GM12873 (cell line): ENCODE measurements at regions not wholly inside any gene's neighbourhood (a gene's known extent, or its start where the extent isn't known, plus 50 kb on each side); places are given as distances from the start of the nearest gene placed in this dataset.

Experiments
- TF ChIP-seq, protein P1 (sequence below): IDR thresholded peaks from 2 replicates; pipeline ENCODE4 v1.5.1; 2012; ENCODE audit warnings: low read depth, mild to moderate bottlenecking, moderate library complexity, low read length, control low read depth; ENCODE audit not compliant: insufficient read depth; ENCODE audit errors: missing control alignments

DNA sequence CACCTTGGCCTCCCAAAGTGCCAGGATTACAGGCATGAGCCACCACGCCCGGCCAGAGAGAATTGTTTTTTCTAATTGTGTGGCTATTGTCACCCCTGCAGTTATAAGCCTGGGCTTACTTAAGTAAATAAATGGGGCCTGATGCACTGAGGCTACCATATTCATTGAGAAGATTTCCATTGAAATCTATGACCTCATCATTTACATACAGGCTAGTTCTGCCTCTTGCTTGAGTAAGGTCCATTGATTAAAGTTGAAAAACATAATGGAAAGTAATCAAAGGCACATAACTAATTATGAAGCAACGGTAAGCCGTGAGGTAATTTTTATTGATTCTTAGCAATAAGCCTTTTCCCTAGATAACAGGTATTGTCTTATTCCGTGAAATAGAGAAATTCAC lies 788.9 kb downstream of the ADGRL2 start:
- TF ChIP-seq, protein P1, sequence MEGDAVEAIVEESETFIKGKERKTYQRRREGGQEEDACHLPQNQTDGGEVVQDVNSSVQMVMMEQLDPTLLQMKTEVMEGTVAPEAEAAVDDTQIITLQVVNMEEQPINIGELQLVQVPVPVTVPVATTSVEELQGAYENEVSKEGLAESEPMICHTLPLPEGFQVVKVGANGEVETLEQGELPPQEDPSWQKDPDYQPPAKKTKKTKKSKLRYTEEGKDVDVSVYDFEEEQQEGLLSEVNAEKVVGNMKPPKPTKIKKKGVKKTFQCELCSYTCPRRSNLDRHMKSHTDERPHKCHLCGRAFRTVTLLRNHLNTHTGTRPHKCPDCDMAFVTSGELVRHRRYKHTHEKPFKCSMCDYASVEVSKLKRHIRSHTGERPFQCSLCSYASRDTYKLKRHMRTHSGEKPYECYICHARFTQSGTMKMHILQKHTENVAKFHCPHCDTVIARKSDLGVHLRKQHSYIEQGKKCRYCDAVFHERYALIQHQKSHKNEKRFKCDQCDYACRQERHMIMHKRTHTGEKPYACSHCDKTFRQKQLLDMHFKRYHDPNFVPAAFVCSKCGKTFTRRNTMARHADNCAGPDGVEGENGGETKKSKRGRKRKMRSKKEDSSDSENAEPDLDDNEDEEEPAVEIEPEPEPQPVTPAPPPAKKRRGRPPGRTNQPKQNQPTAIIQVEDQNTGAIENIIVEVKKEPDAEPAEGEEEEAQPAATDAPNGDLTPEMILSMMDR, result no peak

DNA sequence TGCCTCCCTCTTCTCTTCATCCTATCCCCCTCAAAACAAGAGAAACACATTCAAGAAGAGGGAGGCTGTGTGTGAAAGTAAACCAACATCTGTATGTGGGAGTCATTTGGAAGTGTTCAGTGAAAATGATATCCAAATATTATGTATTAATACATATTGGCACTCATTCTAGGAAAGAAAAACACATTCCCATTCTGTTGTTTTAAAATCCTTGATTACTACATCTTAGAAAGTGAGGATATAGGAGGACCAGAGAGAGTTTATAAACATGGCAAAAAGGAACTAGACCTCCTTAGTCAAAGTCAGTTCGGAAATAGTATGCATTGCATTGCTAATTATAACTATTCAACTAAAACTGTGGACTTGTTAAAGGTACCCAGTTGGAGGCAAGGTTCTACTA lies 786.6 kb downstream of the ADGRL2 start:
- TF ChIP-seq, protein P1, result no peak

DNA sequence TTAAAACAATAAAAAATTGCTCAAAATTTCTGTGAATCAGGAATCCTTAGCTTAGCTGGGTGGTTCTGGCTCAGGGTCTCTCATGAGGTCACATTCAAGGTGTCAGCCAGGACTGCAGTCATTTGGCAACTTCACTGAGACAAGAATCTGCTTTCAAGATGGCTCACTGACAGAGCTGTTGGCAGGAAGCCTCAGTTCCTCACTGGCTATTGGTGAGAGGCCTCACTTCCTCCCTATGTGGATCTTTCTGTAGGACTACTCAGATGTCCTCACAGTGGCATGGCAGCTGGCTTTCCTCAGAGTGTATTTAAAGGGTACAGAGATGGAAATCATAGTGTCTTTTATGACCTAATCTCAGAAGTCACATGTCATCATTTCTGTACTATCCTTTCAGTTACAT lies 785.7 kb downstream of the ADGRL2 start:
- TF ChIP-seq, protein P1, result no peak

DNA sequence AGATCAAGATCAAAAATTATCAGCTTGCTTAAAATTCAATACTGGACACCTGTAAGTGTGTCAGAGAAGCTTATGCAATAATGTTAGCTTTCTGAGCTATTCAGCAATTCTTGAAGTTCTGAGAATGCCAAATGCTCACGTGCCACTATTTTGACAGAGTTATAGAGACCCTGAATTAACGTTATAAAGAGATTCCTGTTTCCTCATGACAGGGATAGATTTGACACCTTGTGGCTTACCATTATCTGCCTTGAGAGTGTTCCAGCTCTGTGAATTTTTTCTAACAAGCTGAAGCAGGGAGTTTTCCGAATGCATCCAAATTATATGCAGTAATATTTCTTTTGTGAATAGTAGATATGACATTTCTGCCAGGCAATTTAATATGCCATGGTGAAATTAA lies 781.6 kb downstream of the ADGRL2 start:
- TF ChIP-seq, protein P1, result no peak

DNA sequence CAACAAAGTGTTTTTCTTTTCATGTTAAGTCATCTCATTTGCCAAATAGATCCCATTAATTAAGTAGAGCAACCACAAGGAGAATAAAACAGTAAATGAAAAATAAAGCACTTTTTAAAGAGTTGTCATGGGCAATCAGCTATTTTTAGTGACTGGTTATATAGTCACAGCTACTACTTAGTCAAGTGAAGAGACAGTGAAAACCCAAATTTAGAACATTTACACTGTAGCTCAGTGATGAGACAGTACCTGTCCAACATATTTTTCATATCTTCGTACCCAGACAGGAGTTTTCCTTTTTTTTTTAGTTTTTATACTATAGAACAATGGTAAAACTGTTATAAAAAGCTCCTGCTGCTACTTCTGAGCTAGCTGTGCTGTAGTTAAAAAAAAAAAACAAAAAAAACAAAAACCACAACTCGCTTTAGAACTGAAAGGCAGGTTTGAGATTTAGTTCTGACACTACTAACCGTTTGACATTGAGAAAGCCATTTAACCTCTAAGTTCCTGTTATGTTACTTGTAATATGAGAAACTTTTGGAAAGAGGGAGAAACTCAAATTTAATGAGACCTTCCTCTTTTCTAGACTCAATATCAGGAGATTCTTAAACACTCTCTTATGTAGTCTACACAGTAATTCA lies 777.5 kb downstream of the ADGRL2 start:
- TF ChIP-seq, protein P1, result no peak

DNA sequence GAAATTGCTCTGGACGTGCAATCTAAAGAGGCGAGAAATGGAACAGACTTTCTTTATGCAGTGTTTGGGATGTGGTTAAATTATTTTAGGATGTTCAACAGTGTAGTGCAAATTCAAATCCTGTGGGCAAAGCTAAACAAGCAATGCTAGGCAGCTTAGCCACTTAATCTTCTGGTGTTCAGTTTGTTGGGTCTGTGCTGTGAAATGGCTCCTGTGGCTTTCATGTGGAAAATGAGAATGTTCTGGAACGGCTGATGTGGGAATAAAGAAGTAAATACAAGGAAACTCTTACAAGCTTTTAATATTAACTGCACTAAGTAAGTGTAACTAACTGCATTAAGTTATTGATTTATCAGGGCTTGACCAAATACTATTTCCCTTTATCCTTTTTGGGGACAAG lies 766.6 kb downstream of the ADGRL2 start:
- TF ChIP-seq, protein P1, result no peak

DNA sequence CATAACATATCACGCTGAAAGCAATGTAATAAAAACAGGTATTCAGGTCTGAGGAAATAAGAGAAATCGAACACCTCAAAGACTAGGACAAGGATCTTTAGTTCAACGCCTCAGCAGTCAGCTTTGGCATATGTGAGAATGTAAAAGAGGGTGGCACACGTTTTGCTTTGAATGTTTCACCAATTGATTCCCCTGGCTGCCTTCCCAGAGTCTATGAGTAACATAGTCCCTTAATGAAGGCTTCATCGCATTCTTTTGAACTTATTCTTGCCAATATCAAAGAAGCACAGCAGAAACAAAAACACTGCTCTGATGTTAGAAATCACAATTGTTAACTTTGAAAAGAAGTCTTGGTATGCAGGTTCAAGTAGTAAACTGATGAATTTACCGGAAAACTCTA lies 764.8 kb downstream of the ADGRL2 start:
- TF ChIP-seq, protein P1, result no peak
